GM18861 (cell line): ENCODE measurements at regions not wholly inside any gene's neighbourhood (a gene's known extent, or its start where the extent isn't known, plus 50 kb on each side); places are given as distances from the start of the nearest gene placed in this dataset.
A peak's percentile ranks its signal among the peaks of the same experiment; 100 is the strongest.
"Not testable (repeated sequence)": the region's sequence is repeated elsewhere in the genome, so short reads cannot be mapped to it uniquely, and the experiment has no call there.

Experiments
- ATAC-seq: cut with Tn5 transposase; IDR thresholded peaks from one replicate; pipeline ENCODE4 v1.9.1; 2021; ENCODE audit not compliant: unreplicated experiment

DNA sequence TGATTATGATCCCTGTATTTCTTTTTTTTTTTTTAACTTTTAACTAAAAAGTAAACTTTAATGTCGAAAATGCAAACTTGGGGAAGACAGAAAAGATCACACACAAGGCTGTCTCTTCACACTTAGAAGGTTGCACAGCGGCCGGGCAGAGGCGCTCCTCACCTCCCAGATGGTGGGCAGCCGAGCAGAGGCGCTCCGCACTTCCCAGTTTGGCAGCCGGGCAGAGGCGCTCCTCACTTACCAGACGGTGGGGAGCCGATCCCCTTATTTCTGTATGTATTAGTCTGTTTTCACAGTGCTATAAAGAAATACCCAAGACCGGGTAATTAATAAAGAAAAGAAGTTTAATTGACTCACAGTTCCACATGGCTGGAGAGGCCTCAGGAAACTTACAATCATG lies 805.6 kb upstream of the SPRY2 start:
- not testable (repeated sequence) for ATAC-seq

DNA sequence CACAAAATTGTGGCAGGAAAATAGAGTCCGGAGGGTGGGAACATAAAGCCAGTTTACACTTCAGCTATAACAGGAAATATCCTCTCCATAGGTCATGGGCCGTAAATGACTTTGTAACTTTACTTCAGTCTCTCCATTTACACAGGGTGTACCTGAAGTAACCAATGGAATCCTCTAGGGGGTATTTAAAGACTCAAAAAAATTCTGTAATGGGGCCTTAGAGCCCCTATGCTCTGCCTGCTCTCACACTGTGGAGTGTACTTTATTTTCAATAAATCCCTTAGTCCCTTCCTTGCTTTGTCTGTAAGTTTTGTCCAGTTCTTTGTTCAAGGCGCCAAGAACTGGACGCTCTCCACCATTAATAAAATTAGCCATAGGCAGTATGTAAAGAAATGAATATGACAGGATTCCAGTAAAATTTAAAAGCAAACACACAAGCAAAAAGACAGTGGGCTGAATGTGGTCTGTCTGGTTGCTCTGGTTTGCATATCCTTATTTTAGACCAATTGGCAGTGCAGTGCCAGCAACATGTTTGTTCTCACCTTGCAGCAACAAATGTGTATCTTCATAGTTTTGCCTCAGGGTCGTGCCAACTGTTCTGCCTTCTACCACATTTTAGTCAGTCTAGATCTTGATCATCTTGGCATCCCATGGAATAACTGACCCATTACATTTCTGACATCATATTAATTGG lies 801.5 kb upstream of the SPRY2 start:
- no peak for ATAC-seq

DNA sequence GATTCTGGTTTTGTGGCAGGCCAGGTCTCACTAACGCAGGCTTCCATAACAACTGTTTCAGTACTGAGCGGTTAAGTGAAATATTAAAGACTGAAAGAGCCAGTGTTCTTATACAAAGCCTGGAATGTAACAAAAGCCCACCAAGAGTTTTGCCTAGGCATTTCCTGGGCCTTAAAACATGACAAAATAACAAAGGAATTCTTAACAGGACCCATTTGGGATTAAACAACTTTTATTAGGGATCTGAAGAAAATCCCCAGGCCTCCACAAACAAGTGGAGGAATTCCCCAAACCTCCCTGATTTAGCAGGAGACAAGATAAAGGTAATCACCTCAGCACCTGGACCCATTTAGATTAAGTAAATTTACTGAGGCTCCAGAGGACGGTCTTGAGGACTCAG lies 799.7 kb upstream of the SPRY2 start:
- no peak for ATAC-seq

DNA sequence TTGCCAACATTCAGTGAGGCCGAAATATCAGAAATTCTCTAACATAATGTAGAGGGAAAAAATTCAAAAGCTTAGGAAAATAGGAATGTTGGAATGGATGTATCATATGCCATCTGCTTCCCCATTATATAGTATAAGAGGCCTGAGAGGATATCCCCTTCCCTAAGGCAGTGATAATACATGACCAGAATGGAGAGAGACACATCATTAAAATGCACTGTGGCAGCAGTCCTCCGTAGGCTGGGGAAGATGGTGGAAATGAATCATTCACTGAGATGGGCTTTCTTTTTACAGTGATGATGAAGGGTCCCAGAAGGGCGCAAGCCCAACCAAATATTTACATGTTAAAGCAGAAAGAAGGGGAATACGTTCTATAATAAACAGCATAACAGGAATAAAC lies 799.1 kb upstream of the SPRY2 start:
- no peak for ATAC-seq

DNA sequence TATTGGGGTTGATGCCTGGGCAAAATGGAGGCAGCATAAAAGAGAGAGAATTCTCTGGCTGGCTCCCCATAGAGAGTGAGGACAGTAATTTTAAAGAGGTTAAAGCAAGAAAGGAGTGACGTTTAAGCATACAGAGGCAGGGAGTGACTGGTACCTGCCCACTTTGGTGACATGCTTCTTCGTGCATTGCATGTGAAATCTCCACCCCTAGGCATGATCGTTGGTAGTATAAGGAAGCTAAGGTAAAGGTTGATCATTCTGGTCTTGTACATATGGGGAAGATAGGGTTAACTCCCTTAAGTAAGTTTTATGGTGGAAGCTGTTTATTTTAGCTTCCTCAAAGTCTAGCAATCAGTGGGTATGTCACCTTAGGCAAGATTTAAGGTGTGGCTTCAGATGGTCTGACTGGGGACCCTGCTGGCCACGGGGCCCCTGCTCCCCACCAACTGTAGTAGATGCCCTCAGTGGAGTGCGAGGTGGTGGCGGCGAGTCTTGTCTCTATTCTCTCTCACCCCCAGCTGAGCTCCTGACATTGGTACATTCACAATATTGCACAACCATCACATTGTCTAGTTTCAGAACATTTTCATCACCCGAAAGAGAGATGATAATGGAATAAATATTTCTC lies 797.5 kb upstream of the SPRY2 start:
- no peak for ATAC-seq

DNA sequence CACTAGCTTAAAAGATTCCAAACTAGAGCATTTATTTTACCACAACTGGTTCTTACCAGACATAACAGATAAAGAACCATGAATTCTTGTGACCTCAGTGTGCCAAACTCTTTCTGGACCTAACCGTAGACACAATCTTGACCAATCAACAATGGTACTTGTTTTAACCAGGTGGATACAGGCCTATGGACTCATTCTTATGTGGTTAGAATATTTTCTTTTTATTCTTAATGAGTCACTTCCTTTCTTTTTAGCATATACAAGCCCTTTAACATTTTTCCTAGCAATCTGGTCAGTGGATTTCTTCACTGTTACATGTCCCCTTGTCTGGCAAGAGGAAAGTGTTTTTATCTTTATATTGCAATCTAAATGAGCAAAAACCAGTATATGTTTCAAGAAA lies 792.1 kb upstream of the SPRY2 start:
- no peak for ATAC-seq

DNA sequence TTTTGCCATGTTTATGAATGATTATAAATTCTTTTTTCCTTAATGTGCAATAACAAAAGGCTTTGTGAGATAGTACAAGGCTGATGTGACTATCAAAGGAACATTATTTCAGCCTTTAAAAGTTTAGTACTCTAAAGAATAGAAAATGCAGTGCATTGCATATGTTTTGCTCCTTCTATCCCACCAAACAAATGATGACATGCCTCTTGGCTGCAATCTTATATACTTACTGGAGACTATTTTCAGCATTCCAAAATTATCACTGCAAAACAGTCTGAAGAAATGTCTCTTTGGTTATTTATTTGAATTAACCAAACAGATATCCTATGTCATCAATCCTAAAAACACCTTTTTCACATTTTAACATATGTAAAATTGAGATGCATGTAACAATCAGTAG lies 776.5 kb upstream of the SPRY2 start:
- no peak for ATAC-seq

DNA sequence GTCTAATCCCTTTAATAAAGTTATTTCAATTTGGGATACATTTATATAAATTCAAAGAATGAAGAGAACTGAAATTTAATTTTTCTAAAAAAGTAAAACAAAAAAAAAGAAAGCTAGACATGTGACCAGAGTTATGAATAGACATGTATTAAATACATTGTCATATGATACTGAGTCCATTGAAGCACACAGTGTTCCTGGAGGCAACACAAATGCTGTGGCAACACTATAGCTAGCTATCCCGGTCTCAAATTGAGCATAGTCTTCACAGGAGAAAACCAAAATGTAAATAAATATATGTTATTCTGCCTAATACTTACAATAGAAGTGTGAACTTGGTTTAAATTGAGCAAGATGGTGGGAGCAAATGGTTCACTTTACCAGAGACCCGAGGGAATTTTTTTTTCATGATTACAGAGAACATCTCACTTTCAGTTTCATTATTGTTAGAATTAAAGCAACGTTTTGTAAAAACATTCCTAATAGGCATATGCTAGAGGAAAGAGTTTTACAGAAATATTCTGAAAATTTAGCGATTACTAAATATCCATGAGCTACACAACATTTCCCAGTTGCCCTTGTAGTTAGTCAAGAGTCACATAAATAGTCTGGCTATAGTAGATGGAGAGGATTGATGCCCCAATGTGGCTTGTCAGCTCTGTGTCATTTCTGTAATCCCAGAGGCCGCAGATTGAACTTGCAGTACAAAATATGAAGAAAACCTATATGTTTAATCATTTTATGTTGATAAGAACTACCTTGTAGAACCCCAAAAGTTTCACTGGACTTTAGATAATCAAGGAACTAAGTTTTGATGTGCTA lies 775.7 kb upstream of the SPRY2 start:
- peak; percentile 49 for ATAC-seq

DNA sequence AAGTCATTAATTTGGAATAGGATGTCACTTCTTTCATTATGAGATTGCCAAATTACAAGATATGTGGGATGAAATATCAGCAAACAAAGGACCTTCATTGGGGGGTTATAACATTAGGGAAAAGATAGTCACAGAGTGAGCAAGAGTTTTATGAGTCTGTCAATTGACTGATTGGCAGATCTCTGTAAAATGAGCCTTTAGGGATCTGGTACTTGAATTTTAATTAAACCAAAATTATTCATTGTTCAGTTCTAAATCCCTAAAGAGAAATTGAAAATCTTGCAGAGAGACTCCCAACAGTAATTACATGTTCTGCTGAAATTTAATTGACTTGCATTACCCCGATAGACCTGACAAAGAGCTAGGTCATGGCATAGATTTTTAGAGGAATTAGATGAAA lies 768.1 kb upstream of the SPRY2 start:
- no peak for ATAC-seq

DNA sequence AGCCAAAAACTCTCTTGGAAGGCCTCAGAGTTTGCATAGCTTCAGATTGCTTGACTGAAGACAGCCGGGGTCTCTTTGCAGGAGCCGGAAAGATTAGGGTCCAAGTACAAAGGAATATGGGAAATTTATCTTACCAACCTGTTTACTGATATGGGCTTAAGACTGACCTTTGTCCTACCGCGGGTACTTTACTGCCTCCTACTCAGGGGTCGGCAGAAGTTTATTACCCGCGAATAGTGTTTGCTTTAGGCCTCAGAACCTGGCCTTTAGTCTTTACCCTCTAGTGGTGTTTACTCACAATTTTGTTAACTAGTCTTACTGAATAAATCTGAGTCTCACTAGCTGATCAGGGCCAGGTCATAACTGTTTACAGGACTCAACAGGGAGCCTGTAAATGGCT lies 765.4 kb upstream of the SPRY2 start:
- no peak for ATAC-seq

DNA sequence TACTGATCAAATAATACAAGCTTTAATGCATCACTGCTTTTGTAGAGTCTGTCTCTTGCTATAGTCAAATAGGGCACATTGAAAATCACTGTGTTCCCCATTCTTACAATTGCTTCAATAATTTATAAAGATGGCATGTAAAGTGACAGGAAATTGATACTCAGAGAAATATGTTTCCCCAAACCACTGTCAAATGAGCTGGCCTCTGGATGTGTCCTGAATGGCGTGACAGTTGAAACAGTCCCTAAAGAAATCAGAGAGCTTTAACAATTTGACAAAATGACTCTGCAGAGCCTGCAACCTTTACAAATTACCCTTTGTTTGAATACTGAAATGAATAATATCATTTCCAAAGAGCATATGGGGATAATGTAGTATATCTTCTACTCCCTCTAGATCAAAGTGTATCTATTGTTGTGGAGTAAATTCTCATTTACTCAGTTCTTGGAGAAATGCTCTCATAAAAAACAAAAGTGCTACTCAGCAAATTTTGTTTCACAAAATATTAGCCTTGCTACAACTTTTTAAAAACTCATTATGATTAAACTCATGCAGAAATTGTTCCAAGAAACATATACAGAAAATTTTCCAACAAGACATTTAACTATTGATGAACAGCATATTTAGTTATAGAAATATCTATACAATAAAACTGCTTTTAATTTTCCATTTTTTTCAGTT lies 763.2 kb upstream of the SPRY2 start:
- no peak for ATAC-seq

DNA sequence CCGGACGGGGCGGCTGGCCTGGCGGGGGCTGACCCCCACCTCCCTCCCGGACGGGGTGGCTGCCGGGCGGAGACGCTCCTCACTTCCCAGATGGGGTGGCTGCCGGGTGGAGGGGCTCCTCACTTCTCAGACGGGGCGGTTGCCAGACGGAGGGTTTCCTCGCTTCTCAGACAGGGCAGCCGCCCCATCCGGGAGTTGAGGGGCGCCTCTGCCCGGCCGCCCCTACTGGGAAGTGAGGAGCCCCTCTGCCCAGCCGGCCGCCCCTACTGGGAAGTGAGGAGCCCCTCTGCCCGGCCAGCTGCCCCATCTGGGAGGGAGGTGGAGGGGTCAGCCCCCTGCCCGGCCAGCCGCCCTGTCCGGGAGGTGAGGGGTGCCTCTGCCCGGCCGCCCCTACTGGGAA lies 761.1 kb upstream of the SPRY2 start:
- ATAC-seq, result not testable (repeated sequence)

DNA sequence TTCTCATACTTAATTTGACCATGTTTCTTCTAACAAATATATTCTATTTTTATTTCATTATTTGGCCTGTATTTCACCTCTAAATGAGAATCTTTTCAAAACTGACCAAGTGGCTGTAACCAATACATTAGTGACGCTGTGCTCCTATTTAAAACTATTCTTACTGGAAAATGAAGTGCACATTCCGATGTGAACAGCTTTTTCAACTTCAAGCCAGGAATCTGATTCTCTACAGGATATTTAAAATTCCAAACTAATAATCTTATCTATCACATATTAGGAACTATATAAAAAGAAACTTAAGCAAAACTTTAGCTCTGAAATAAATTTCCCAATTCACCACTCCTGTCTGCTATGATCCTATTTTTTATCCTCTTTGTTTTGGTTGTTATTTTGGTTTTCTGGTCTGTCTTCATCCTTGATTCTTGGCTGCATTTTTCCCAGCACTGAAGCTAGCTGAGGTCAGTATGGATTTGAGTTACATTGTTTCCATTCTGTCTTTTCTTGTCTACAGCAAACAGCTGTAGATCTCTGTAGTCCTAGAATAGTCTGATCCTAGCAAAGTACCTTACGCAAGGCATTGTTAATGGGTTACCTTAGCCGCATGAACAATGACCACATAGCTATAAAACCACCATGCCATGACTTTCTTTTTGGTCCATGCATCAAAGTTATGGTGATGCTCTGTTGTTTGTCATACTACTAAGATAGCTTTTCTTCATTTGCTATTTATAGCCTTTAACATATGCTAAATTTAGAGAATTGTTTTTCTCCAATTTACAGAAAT lies 748.6 kb upstream of the SPRY2 start:
- ATAC-seq, result no peak

DNA sequence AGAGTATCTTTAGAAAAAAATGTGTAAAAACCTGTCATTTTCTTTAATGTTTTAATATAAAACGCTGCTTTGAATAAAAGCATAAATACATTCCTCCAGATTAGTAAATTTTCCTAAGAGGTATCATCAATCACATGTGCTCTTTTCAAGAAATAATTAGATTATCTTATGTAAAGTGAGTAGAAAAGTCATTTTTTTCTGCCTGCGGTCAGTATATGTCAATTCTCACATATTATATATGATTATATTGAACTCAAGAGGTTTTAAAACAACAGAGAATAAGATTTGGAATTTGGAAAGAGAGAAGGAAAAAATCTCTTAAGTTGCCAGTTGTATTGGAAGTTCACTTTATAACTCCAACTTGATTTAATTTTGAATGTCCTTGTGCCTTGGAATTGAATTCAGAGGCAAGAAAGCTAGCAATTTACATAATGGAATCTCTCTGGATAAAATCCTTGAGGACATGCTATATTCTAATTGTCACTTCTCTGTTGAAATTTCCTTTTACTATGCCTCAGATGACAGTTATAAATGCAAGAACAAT lies 740.1 kb upstream of the SPRY2 start:
- ATAC-seq, result no peak

DNA sequence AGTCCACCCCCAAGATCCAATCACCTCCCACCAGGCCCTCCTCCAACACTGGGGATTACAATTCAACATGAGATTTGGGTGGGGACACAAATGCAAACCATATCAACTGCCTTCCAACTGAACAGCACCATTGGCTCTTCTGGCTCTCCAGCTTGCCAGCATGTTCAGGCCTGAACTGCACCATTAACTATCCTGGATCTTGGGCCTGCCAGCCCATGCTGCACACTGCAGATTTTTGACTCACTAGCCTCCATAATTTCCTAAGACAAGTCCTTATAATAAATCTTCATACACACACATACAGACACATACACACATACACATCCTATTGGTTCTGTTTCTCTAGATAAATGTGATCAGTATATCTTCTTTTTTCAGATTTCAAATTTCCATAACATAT lies 737.1 kb upstream of the SPRY2 start:
- ATAC-seq, result no peak

DNA sequence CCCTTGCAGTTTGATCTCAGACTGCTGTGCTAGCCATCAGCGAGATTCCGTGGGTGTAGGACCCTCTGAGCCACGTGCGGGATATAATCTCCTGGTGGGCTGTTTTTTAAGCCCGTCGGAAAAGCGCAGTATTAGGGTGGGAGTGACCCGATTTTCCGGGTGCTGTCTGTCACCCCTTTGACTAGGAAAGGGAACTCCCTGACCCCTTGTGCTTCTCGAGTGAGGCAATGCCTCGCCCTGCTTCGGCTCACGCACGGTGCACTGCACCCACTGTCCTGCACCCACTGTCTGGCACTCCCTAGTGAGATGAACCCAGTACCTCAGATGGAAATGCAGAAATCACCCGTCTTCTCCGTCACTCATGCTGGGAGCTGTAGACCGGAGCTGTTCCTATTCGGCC lies 728.9 kb upstream of the SPRY2 start:
- not testable (repeated sequence) for ATAC-seq

DNA sequence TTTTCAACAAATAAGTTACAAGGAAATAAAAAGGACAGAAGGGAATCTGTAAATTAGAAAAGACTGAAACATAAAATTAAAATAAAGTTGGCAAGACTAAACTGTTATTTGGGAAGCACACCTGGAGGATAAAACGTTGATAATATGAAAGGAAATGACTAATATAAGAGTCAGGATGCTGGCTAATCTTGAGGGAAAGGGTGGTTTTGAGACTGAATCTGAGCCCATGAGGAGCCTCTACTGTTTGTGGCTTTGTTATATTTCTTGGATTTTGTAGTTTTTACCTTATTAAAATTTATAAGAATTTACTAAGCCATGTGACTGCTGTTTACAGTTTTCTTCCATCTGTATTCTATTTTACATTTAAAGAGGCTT lies 718.0 kb upstream of the SPRY2 start:
- ATAC-seq, result no peak

DNA sequence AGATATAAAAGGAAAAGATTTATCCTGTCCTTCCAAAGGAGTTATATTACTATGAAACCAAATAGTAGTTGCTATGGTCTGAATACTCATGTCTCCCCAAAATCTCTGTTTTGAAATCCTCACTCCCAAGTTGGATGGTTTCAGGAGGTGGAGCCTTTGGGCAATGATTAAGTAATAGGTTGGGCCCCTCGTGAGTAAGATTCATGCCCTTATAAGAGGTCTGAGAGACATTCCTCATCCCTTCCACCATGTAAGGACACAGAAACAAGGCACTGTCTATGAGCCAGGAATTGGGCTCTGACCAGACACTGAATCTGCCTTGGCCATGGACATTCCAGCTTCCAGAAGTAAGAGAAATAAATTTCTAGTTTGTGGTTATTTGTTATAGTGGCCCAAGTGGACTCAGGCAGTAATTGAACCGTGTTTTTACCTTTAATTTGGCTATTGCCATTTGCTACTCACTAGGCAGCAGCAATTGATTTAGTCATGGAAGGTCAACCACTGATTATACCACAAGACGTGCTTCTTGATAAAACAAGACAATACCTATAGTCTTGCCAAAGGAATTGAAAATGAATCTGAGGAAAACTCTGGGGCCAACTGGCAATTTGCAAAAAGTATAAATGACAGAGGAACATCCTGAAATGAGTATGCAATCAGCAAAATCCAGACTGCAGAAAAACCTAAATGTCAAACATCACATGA lies 717.4 kb upstream of the SPRY2 start:
- ATAC-seq, result no peak

DNA sequence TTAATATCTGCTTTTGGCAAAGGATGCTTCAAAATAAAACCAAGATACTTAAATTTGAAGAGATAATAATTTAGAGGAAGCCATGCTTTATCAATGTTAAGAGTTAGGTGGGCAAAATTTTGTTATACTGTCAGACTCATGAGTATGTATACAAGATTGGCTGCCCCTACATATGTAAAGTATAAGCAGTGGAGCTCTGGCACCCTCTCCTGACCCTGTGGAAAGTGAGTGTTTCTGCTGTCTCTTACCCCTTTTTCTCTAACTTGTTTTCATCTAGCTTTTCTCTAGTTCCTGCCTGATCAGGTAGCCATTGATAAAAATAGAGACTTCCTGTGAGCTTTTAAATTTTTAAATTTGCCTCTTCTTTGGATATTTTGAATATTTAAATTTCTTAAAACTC lies 710.9 kb upstream of the SPRY2 start:
- ATAC-seq, result no peak

DNA sequence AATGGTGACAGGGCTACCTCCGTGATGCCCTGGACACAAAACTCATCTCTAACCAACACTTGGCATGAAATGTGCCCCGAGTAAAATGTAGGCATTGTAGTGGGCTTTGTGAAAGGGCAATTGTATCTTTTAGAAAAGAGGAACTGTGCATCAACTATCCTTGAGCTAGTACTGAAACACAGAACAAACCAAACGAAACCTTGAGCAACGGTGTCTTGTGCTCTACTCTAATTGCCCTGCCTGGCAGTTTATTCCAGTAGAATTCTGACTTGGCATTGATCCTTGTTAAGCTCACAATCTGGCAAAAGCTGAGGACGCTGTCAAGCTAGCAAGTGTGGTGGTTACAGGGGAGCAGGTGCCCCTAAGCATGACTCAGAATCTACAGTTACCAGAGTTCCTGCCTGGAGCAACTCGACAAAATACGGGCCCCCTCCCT lies 707.1 kb upstream of the SPRY2 start:
- ATAC-seq, result no peak
